ENCODE measurements at regions not wholly inside any gene's neighbourhood (a gene's known extent, or its start where the extent isn't known, plus 50 kb on each side); places are given as distances from the start of the nearest gene placed in this dataset.

- no peak overlapping the region for H3K4me3 ChIP-seq (ENCODE audit: low read depth, low read length)
- TF ChIP-seq CTCF (IDR thresholded peaks at IDR 0.05; ENCODE audit: control insufficient read depth, extremely low read depth, insufficient read depth) = no peak
- DNase-seq (ENCODE audit: low read depth) = no peak
These were observed 416.8 kb downstream of the FIGN start for GRCh38 chr2:163319006-163319405.

GRCh38 chr2:163314712-163315111, 421.1 kb downstream of the FIGN start:
- DNase-seq (ENCODE audit: low read depth) = no peak
- no peak for TF ChIP-seq CTCF (IDR thresholded peaks at IDR 0.05; ENCODE audit: control insufficient read depth, extremely low read depth, insufficient read depth)
- no peak overlapping the region for H3K4me3 ChIP-seq (ENCODE audit: low read depth, low read length)

- no peak for TF ChIP-seq CTCF (IDR thresholded peaks at IDR 0.05; ENCODE audit: control insufficient read depth, extremely low read depth, insufficient read depth)
- no peak for DNase-seq (ENCODE audit: low read depth)
- no peak overlapping the region for H3K4me3 ChIP-seq (ENCODE audit: low read depth, low read length)
These were observed 423.1 kb downstream of the FIGN start for GRCh38 chr2:163312713-163313112.

GRCh38 chr2:163306647-163307046, 429.2 kb downstream of the FIGN start:
- no peak overlapping the region for H3K4me3 ChIP-seq (ENCODE audit: low read depth, low read length)
- TF ChIP-seq CTCF (IDR thresholded peaks at IDR 0.05; ENCODE audit: control insufficient read depth, extremely low read depth, insufficient read depth) = no peak
- no peak for DNase-seq (ENCODE audit: low read depth)

GRCh38 chr2:163302141-163302540, 433.7 kb downstream of the FIGN start:
- no peak for DNase-seq (ENCODE audit: low read depth)
- no peak for TF ChIP-seq CTCF (IDR thresholded peaks at IDR 0.05; ENCODE audit: control insufficient read depth, extremely low read depth, insufficient read depth)
- no peak overlapping the region for H3K4me3 ChIP-seq (ENCODE audit: low read depth, low read length)

GRCh38 chr2:163291790-163292189, 444.0 kb downstream of the FIGN start:
- no peak for DNase-seq (ENCODE audit: low read depth)
- TF ChIP-seq CTCF (IDR thresholded peaks at IDR 0.05; ENCODE audit: control insufficient read depth, extremely low read depth, insufficient read depth) = no peak
- H3K4me3 ChIP-seq (ENCODE audit: low read depth, low read length) = no peak overlapping the region

GRCh38 chr2:163281717-163282116, 443.1 kb upstream of the KCNH7 start:
- no peak for DNase-seq (ENCODE audit: low read depth)
- no peak overlapping the region for H3K4me3 ChIP-seq (ENCODE audit: low read depth, low read length)
- no peak for TF ChIP-seq CTCF (IDR thresholded peaks at IDR 0.05; ENCODE audit: control insufficient read depth, extremely low read depth, insufficient read depth)
